GM18909 (cell line): ENCODE measurements at regions not wholly inside any gene's neighbourhood (a gene's known extent, or its start where the extent isn't known, plus 50 kb on each side); places are given as distances from the start of the nearest gene placed in this dataset.
"Not testable (repeated sequence)": the region's sequence is repeated elsewhere in the genome, so short reads cannot be mapped to it uniquely, and the experiment has no call there.

Source experiments
- ATAC-seq: cut with Tn5 transposase; IDR thresholded peaks from one replicate; pipeline ENCODE4 v1.9.1; 2021; ENCODE audit warnings: mild to moderate bottlenecking; ENCODE audit not compliant: unreplicated experiment, poor library complexity

GRCh38 chr2:217362286-217362685 lies 502.4 kb upstream of the TNP1 start:
- ATAC-seq: no peak

GRCh38 chr2:217361483-217361880 lies 501.6 kb upstream of the TNP1 start:
- ATAC-seq: no peak

- ATAC-seq: no peak
Observed at GRCh38 chr2:217360781-217361482, 501.1 kb upstream of the TNP1 start.

- ATAC-seq: no peak
Observed at GRCh38 chr2:217360111-217360510, 500.2 kb upstream of the TNP1 start.

- no peak for ATAC-seq
Observed at GRCh38 chr2:217357886-217358620, 498.2 kb upstream of the TNP1 start.

- no peak for ATAC-seq
Observed at GRCh38 chr2:217356781-217357180, 496.9 kb upstream of the TNP1 start.

- ATAC-seq: no peak
Observed at GRCh38 chr2:217356142-217356541, 496.3 kb upstream of the TNP1 start.

- no peak for ATAC-seq
Observed at GRCh38 chr2:217353591-217353990, 493.7 kb upstream of the TNP1 start.

GRCh38 chr2:217351378-217351777 lies 491.5 kb upstream of the TNP1 start:
- no peak for ATAC-seq

- no peak for ATAC-seq
Observed at GRCh38 chr2:217349251-217349650, 489.4 kb upstream of the TNP1 start.

- ATAC-seq: not testable (repeated sequence)
Observed at GRCh38 chr2:217347630-217348029, 487.8 kb upstream of the TNP1 start.

GRCh38 chr2:217346043-217346442 lies 486.2 kb upstream of the TNP1 start:
- not testable (repeated sequence) for ATAC-seq

- ATAC-seq: no peak
Observed at GRCh38 chr2:217340899-217341298, 481.0 kb upstream of the TNP1 start.

- no peak for ATAC-seq
Observed at GRCh38 chr2:217340176-217340575, 480.3 kb upstream of the TNP1 start.

- ATAC-seq: no peak
Observed at GRCh38 chr2:217339753-217340152, 479.9 kb upstream of the TNP1 start.

- no peak for ATAC-seq
Observed at GRCh38 chr2:217338306-217338916, 478.5 kb upstream of the TNP1 start.

- no peak for ATAC-seq
Observed at GRCh38 chr2:217337771-217338170, 477.9 kb upstream of the TNP1 start.

- ATAC-seq: no peak
Observed at GRCh38 chr2:217336694-217337093, 476.8 kb upstream of the TNP1 start.

- ATAC-seq: no peak
Observed at GRCh38 chr2:217335341-217335966, 475.6 kb upstream of the TNP1 start.

- no peak for ATAC-seq
Observed at GRCh38 chr2:217334561-217334960, 474.7 kb upstream of the TNP1 start.

GRCh38 chr2:217332866-217333265 lies 473.0 kb upstream of the TNP1 start:
- no peak for ATAC-seq
